Endothelial cell of umbilical vein (primary cell): ENCODE measurements at regions not wholly inside any gene's neighbourhood (a gene's known extent, or its start where the extent isn't known, plus 50 kb on each side); places are given as distances from the start of the nearest gene placed in this dataset.

ENCODE experiments used
- BruUV-seq: library from RNA; stranded (reverse); fragments of 400-500 nt; replicated peaks from 2 replicates; lab custom pipeline; 2021; lab: Mats Ljungman, UMichigan
- CTCF ChIA-PET: fragments of 300-600, 350-600 bp; sonication (Branson Sonifier 250); formaldehyde crosslinking; loops from one replicate; lab custom pipeline; 2021; ENCODE audit warnings: antibody characterized with exemption, inconsistent platforms; lab: Charles Lee
- POLR2A ChIA-PET: fragments of 300-600, 350-600 bp; sonication (Branson Sonifier 250); formaldehyde crosslinking; loops from one replicate; lab custom pipeline; 2021; ENCODE audit warnings: antibody characterized with exemption, inconsistent platforms; lab: Charles Lee
- DNase-seq: peaks from one replicate; pipeline ENCODE4 v3.0.0-alpha.2; 2011; ENCODE audit warnings: low read depth, low spot score
- FAIRE-seq: peaks from 2 replicates; lab custom pipeline; 2011; peaks lifted over from hg19 to GRCh38; lab: Jason Lieb, UNC
- H2AFZ ChIP-seq: 2 replicates; pipeline ENCODE4 v1.6.0; 2012; ENCODE audit warnings: low read depth, low read length, control low read depth, inconsistent platforms
- H3K27ac ChIP-seq: 2 replicates; pipeline ENCODE4 v1.5.1; 2011; ENCODE audit warnings: low read depth, mild to moderate bottlenecking, control low read depth, low read length, moderate library complexity; ENCODE audit not compliant: insufficient read depth
- H3K27me3 ChIP-seq, 2 experiments: 2 replicates each; pipeline versions ENCODE4 v1.6.0 to v1.6.1; 2011; ENCODE audit warnings: low read length in 2 of 2, mixed read lengths in 1 of 2; ENCODE audit not compliant: control insufficient read depth in 2 of 2, insufficient read depth in 2 of 2
- H3K36me3 ChIP-seq, 2 experiments: 2 replicates in 1 of 2; 3 replicates in 1 of 2; pipeline ENCODE4 v1.5.1; 2011; ENCODE audit warnings: low read length in 2 of 2, mild to moderate bottlenecking in 1 of 2, moderate library complexity in 1 of 2; ENCODE audit not compliant: control insufficient read depth in 2 of 2, insufficient read depth in 2 of 2; ENCODE audit errors: extremely low read depth in 1 of 2
- H3K4me1 ChIP-seq: 3 replicates; pipeline ENCODE4 v1.5.1; 2011; ENCODE audit warnings: mild to moderate bottlenecking, low read length; ENCODE audit not compliant: control insufficient read depth, insufficient read depth; ENCODE audit errors: extremely low read depth
- H3K4me2 ChIP-seq: 2 replicates; pipeline ENCODE4 v1.6.1; 2011; ENCODE audit warnings: low read length, control low read depth, mixed read lengths; ENCODE audit not compliant: insufficient read depth
- H3K4me3 ChIP-seq, 3 experiments: fragments of 200-600 bp in 1 of 3; sonication (generic), shearing (Covaris generic) in 1 of 3; replicated peaks in 1 of 3; 2 replicates each; pipeline ENCODE4 v1.5.1; 2011 to 2016; ENCODE audit warnings: control low read depth in 3 of 3, low read length in 3 of 3, mild to moderate bottlenecking in 2 of 3, inconsistent platforms in 1 of 3, low read depth in 1 of 3, moderate library complexity in 1 of 3; ENCODE audit not compliant: insufficient read depth in 1 of 3
- H3K79me2 ChIP-seq: 2 replicates; pipeline ENCODE4 v1.6.0; 2012; ENCODE audit warnings: low read length, inconsistent platforms; ENCODE audit not compliant: control insufficient read depth, insufficient read depth
- H3K9ac ChIP-seq: replicated peaks from 2 replicates; pipeline ENCODE3; 2011; ENCODE audit warnings: low read length, control low read depth; ENCODE audit not compliant: insufficient read depth; ENCODE audit errors: extremely low read depth
- H3K9me1 ChIP-seq: replicated peaks from 3 replicates; pipeline ENCODE4 v1.6.0; 2011; ENCODE audit warnings: mild to moderate bottlenecking, low read length; ENCODE audit not compliant: control insufficient read depth, insufficient read depth; ENCODE audit errors: extremely low read depth
- H3K9me3 ChIP-seq: replicated peaks from 2 replicates; pipeline ENCODE4 v1.5.1; 2012; ENCODE audit warnings: low read length, inconsistent platforms; ENCODE audit not compliant: control insufficient read depth, insufficient read depth
- H4K20me1 ChIP-seq: replicated peaks from 2 replicates; pipeline ENCODE3; 2011; ENCODE audit warnings: mild to moderate bottlenecking, low read length; ENCODE audit not compliant: control insufficient read depth, insufficient read depth; ENCODE audit errors: extremely low read depth
- CTCF ChIP-seq, 2 donors: IDR thresholded peaks; 1 replicate in 1 of 2; 2 replicates in 1 of 2; pipeline ENCODE4 v1.5.1; 2011; ENCODE audit warnings: low read length in 2 of 2, mild to moderate bottlenecking in 2 of 2, moderate library complexity in 2 of 2, control low read depth in 1 of 2, inconsistent platforms in 1 of 2, low read depth in 1 of 2; ENCODE audit not compliant: insufficient read depth in 1 of 2; ENCODE audit errors: extremely low read depth in 1 of 2
- EZH2 ChIP-seq: IDR thresholded peaks from 2 replicates; pipeline ENCODE4 v1.6.1; 2012; ENCODE audit warnings: borderline replicate concordance, low read depth, mild to moderate bottlenecking, moderate library complexity, low read length, inconsistent platforms; ENCODE audit not compliant: severe bottlenecking
- FOS ChIP-seq: IDR thresholded peaks from 2 replicates; pipeline ENCODE4 v1.6.1; 2011; ENCODE audit warnings: mild to moderate bottlenecking, low read length, moderate library complexity, borderline replicate concordance; ENCODE audit not compliant: insufficient read depth
- GATA2 ChIP-seq: IDR thresholded peaks from 2 replicates; pipeline ENCODE4 v1.7.0; 2011; ENCODE audit warnings: low read depth, mild to moderate bottlenecking, moderate library complexity, mixed read lengths, low read length; ENCODE audit not compliant: insufficient read length, insufficient read depth
- JUN ChIP-seq: IDR thresholded peaks from 2 replicates; pipeline ENCODE4 v1.6.1; 2011; ENCODE audit warnings: borderline replicate concordance, low read depth; ENCODE audit not compliant: insufficient read length, insufficient read depth
- MAX ChIP-seq: IDR thresholded peaks from 2 replicates; pipeline ENCODE4 v1.6.1; 2011; ENCODE audit not compliant: insufficient read depth, insufficient read length
- MYC ChIP-seq: IDR thresholded peaks from one replicate; pipeline ENCODE4 v1.6.1; 2011; ENCODE audit warnings: mild to moderate bottlenecking, low read depth, low read length
- POLR2A ChIP-seq: IDR thresholded peaks from 2 replicates; pipeline ENCODE4 v1.6.1; 2012; ENCODE audit warnings: low read depth, mild to moderate bottlenecking, control low read depth, low read length
- POLR2AphosphoS5 ChIP-seq: IDR thresholded peaks from 2 replicates; pipeline ENCODE4 v1.6.1; 2012; ENCODE audit warnings: low read depth, mild to moderate bottlenecking, control low read depth, low read length, moderate library complexity; ENCODE audit not compliant: insufficient read depth
- dilution Hi-C: fragments of 300-500 bp; cut with MboI; formaldehyde crosslinking; loops from one replicate; pipeline ENCODE4 v1.15.0; 2019; ENCODE audit warnings: low sequenced_read_pairs; ENCODE audit not compliant: extremely low pct_ligation_motif_present
- intact Hi-C: fragments of 100-400 bp; cut with micrococcal nuclease; formaldehyde crosslinking; loops from one replicate; pipeline ENCODE4 v1.10.0; 2022

- Histone ChIP-seq H3K9me1 (no peaks in the 10 kb centered on the region), H3K4me3 (no peak overlapping the region), H4K20me1 (no peaks in the 10 kb centered on the region), H3K36me3 (no peaks in the 10 kb centered on the region), H3K4me2 (no peak overlapping the region), H2AFZ (no peak overlapping the region), H3K27ac (no peak overlapping the region), H3K27me3 (no peaks in the 10 kb centered on the region), H3K9ac (no peak overlapping the region), H3K9me3 (no peaks in the 10 kb centered on the region), H3K79me2 (no peaks in the 10 kb centered on the region), H3K4me1 (no peaks in the 10 kb centered on the region)
- intact Hi-C loops, result no loop called here
- DNase-seq, result no peak
- POLR2A ChIA-PET, result no interaction called here
- no peak for FAIRE-seq
- dilution Hi-C loops, result no loop called here
- CTCF ChIA-PET, result interaction anchor here (1.0 to 1.4 kb wide), 2 partner anchors 11 to 508 kb away, joined by 3 read pairs; no protein-coding TSS in a partner anchor
- no TSS peak for BruUV-seq
- no peak for TF ChIP-seq POLR2AphosphoS5
- TF ChIP-seq MYC, result no peak
- no peak for TF ChIP-seq JUN
- TF ChIP-seq MAX, result no peak
- no peak for TF ChIP-seq EZH2
- TF ChIP-seq CTCF (IDR thresholded peaks at IDR 0.05; ENCODE audit: extremely low read depth in 1 of 2, insufficient read depth in 1 of 2, low read depth in 1 of 2, low read length in 2 of 2), result no peak
- TF ChIP-seq FOS, result no peak
- no peak for TF ChIP-seq POLR2A
- TF ChIP-seq GATA2, result no peak
These were observed 537.3 kb upstream of the NR2F2 start for GRCh38 chr15:95793231-95793630.
